GM23338 (cell line): ENCODE measurements at regions not wholly inside any gene's neighbourhood (a gene's known extent, or its start where the extent isn't known, plus 50 kb on each side); places are given as distances from the start of the nearest gene placed in this dataset.

Experiments
- ATAC-seq: fragments of 200-7000 bp; cut with Tn5 transposase; 3 replicates; pipeline ENCODE4 v1.9.1; 2020
- DNase-seq: peaks from one replicate; pipeline ENCODE4 v3.0.0-alpha.2; 2015; ENCODE audit warnings: low spot score
- H2AFZ ChIP-seq: fragments of 200-600 bp; sonication (generic); 2 replicates; pipeline ENCODE4 v1.8.0; 2016; ENCODE audit warnings: antibody characterized with exemption, mild to moderate bottlenecking, moderate library complexity
- H3F3A ChIP-seq: fragments of 200-600 bp; sonication (generic); replicated peaks from 2 replicates; pipeline ENCODE4 v1.8.0; 2017; ENCODE audit warnings: antibody characterized with exemption, mixed run types, low read depth
- H3K27ac ChIP-seq: fragments of 200-600 bp; sonication (generic); 2 replicates; pipeline ENCODE4 v1.6.1; 2016; ENCODE audit warnings: low read depth
- H3K27me3 ChIP-seq: fragments of 200-600 bp; sonication (generic); 2 replicates; pipeline ENCODE4 v1.8.0; 2016; ENCODE audit warnings: mild to moderate bottlenecking, mixed run types, moderate library complexity; ENCODE audit not compliant: insufficient read depth
- H3K36me3 ChIP-seq: fragments of 200-600 bp; sonication (generic); 2 replicates; pipeline ENCODE4 v1.8.0; 2016; ENCODE audit warnings: mild to moderate bottlenecking; ENCODE audit not compliant: insufficient read depth
- H3K4me1 ChIP-seq: fragments of 200-600 bp; sonication (generic); 2 replicates; pipeline ENCODE4 v1.8.0; 2016; ENCODE audit warnings: mild to moderate bottlenecking, moderate library complexity; ENCODE audit not compliant: insufficient read depth
- H3K4me2 ChIP-seq: fragments of 200-600 bp; sonication (generic); 2 replicates; pipeline ENCODE4 v1.7.1; 2017; ENCODE audit warnings: mixed run types
- H3K4me3 ChIP-seq: fragments of 200-600 bp; sonication (generic); 2 replicates; pipeline ENCODE4 v1.6.1; 2016; ENCODE audit warnings: mixed run types
- H3K79me2 ChIP-seq: fragments of 200-600 bp; sonication (generic); replicated peaks from 2 replicates; pipeline ENCODE4 v1.8.0; 2017; ENCODE audit warnings: mild to moderate bottlenecking; ENCODE audit not compliant: insufficient read depth
- H3K9me2 ChIP-seq: fragments of 200-600 bp; sonication (generic); 2 replicates; pipeline ENCODE4 v1.8.0; 2017; ENCODE audit not compliant: insufficient read depth
- H4K20me1 ChIP-seq: fragments of 200-600 bp; sonication (generic); replicated peaks from 2 replicates; pipeline ENCODE4 v1.8.0; 2017; ENCODE audit warnings: mild to moderate bottlenecking; ENCODE audit not compliant: insufficient read depth
- H3K27ac Mint-ChIP-seq: 2 replicates; pipeline ENCODE4 v1.8.0; 2020; ENCODE audit warnings: inconsistent platforms, mild to moderate bottlenecking, moderate library complexity, mixed read lengths
- H3K27me3 Mint-ChIP-seq: 3 replicates; pipeline ENCODE4 v1.8.0; 2022; ENCODE audit warnings: low read depth, mild to moderate bottlenecking, moderate library complexity, mixed read lengths, inconsistent platforms; ENCODE audit not compliant: insufficient read depth, poor library complexity
- H3K36me3 Mint-ChIP-seq: 3 replicates; pipeline ENCODE4 v1.8.0; 2021; ENCODE audit warnings: low read depth, mild to moderate bottlenecking, inconsistent platforms, moderate library complexity, mixed read lengths
- H3K4me1 Mint-ChIP-seq: 3 replicates; pipeline ENCODE4 v1.8.0; 2020; ENCODE audit warnings: mild to moderate bottlenecking, inconsistent platforms, mixed read lengths
- H3K4me3 Mint-ChIP-seq: 3 replicates; pipeline ENCODE4 v1.8.0; 2021; ENCODE audit warnings: moderate library complexity, mild to moderate bottlenecking, inconsistent platforms, mixed read lengths
- H3K9me3 Mint-ChIP-seq: 3 replicates; pipeline ENCODE4 v1.8.0; 2020; ENCODE audit warnings: moderate library complexity, mild to moderate bottlenecking, inconsistent platforms, mixed read lengths
- CREB1 ChIP-seq: fragments of 250-450 bp; sonication (Bioruptor Pico); IDR thresholded peaks from 2 replicates; pipeline ENCODE4 v1.5.0; 2020; ENCODE audit warnings: low read depth, mild to moderate bottlenecking, moderate library complexity
- NANOG ChIP-seq: IDR thresholded peaks from 2 replicates; pipeline ENCODE4 v1.6.1; 2016; ENCODE audit warnings: antibody characterized with exemption, borderline replicate concordance
- ZNF331 ChIP-seq: fragments of 250-450 bp; sonication (Bioruptor Pico); IDR thresholded peaks from 2 replicates; pipeline ENCODE4 v1.5.0; 2020; ENCODE audit warnings: low read depth, mild to moderate bottlenecking, moderate library complexity
- TF ChIP-seq, protein P1 (sequence below), 2 experiments: fragments of 200-600 bp in 1 of 2; sonication (generic) in 1 of 2; conservative IDR thresholded peaks; 2 replicates each; pipeline versions ENCODE4 v1.5.1 to v1.6.1; 2016 to 2017; ENCODE audit warnings: antibody characterized with exemption in 2 of 2, low read depth in 2 of 2, mild to moderate bottlenecking in 2 of 2, moderate library complexity in 1 of 2
- TF ChIP-seq, protein P2 (sequence below): fragments of 250-450 bp; sonication (Bioruptor Pico); IDR thresholded peaks from 2 replicates; pipeline ENCODE4 v1.5.0; 2020; ENCODE audit warnings: mild to moderate bottlenecking, moderate library complexity

GRCh38 chr5:71891856-71892255 is 172.8 kb downstream of the CARTPT start:
- H2AFZ ChIP-seq: 0 out of 2 replicates have a peak overlapping the region, but pooled peaks have one; percentile 24
- no peaks in the 10 kb centered on the region for H3K4me1 ChIP-seq
- H3K27me3 ChIP-seq: no peaks in the 10 kb centered on the region
- peaks cover 16% of the 10 kb centered on the region for H3K9me2 ChIP-seq
- TF ChIP-seq NANOG (no peak), CREB1 (CRISPR knock-in tag) (no peak), ZNF331 (CRISPR knock-in tag) (no peak)
- TF ChIP-seq, protein P1, sequence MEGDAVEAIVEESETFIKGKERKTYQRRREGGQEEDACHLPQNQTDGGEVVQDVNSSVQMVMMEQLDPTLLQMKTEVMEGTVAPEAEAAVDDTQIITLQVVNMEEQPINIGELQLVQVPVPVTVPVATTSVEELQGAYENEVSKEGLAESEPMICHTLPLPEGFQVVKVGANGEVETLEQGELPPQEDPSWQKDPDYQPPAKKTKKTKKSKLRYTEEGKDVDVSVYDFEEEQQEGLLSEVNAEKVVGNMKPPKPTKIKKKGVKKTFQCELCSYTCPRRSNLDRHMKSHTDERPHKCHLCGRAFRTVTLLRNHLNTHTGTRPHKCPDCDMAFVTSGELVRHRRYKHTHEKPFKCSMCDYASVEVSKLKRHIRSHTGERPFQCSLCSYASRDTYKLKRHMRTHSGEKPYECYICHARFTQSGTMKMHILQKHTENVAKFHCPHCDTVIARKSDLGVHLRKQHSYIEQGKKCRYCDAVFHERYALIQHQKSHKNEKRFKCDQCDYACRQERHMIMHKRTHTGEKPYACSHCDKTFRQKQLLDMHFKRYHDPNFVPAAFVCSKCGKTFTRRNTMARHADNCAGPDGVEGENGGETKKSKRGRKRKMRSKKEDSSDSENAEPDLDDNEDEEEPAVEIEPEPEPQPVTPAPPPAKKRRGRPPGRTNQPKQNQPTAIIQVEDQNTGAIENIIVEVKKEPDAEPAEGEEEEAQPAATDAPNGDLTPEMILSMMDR (conservative IDR thresholded peaks at IDR 0.05; ENCODE audit: low read depth in 2 of 2): no peak
- TF ChIP-seq, protein P2, sequence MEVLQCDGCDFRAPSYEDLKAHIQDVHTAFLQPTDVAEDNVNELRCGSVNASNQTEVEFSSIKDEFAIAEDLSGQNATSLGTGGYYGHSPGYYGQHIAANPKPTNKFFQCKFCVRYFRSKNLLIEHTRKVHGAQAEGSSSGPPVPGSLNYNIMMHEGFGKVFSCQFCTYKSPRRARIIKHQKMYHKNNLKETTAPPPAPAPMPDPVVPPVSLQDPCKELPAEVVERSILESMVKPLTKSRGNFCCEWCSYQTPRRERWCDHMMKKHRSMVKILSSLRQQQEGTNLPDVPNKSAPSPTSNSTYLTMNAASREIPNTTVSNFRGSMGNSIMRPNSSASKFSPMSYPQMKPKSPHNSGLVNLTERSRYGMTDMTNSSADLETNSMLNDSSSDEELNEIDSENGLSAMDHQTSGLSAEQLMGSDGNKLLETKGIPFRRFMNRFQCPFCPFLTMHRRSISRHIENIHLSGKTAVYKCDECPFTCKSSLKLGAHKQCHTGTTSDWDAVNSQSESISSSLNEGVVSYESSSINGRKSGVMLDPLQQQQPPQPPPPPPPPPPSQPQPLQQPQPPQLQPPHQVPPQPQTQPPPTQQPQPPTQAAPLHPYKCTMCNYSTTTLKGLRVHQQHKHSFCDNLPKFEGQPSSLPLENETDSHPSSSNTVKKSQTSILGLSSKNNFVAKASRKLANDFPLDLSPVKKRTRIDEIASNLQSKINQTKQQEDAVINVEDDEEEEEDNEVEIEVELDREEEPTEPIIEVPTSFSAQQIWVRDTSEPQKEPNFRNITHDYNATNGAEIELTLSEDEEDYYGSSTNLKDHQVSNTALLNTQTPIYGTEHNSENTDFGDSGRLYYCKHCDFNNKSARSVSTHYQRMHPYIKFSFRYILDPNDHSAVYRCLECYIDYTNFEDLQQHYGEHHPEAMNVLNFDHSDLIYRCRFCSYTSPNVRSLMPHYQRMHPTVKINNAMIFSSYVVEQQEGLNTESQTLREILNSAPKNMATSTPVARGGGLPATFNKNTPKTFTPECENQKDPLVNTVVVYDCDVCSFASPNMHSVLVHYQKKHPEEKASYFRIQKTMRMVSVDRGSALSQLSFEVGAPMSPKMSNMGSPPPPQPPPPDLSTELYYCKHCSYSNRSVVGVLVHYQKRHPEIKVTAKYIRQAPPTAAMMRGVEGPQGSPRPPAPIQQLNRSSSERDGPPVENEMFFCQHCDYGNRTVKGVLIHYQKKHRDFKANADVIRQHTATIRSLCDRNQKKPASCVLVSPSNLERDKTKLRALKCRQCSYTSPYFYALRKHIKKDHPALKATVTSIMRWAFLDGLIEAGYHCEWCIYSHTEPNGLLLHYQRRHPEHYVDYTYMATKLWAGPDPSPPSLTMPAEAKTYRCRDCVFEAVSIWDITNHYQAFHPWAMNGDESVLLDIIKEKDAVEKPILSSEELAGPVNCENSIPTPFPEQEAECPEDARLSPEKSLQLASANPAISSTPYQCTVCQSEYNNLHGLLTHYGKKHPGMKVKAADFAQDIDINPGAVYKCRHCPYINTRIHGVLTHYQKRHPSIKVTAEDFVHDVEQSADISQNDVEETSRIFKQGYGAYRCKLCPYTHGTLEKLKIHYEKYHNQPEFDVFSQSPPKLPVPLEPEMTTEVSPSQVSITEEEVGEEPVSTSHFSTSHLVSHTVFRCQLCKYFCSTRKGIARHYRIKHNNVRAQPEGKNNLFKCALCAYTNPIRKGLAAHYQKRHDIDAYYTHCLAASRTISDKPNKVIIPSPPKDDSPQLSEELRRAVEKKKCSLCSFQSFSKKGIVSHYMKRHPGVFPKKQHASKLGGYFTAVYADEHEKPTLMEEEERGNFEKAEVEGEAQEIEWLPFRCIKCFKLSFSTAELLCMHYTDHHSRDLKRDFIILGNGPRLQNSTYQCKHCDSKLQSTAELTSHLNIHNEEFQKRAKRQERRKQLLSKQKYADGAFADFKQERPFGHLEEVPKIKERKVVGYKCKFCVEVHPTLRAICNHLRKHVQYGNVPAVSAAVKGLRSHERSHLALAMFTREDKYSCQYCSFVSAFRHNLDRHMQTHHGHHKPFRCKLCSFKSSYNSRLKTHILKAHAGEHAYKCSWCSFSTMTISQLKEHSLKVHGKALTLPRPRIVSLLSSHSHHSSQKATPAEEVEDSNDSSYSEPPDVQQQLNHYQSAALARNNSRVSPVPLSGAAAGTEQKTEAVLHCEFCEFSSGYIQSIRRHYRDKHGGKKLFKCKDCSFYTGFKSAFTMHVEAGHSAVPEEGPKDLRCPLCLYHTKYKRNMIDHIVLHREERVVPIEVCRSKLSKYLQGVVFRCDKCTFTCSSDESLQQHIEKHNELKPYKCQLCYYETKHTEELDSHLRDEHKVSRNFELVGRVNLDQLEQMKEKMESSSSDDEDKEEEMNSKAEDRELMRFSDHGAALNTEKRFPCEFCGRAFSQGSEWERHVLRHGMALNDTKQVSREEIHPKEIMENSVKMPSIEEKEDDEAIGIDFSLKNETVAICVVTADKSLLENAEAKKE: 0 out of 2 replicates have a peak, but pooled peaks have one; percentile 25
- H3K36me3 ChIP-seq: no peaks in the 10 kb centered on the region
- ATAC-seq: peak; percentile 78
- no peak overlapping the region for H3K4me3 ChIP-seq
- peak; percentile 32 for DNase-seq
- H4K20me1 ChIP-seq: no peaks in the 10 kb centered on the region
- Mint-ChIP-seq H3K27ac (no peak overlapping the region), H3K9me3 (peaks cover 5% of the 10 kb centered on the region; the same call in 1 of the 3 replicates), H3K27me3 (peaks cover 7% of the 10 kb centered on the region), H3K4me1 (peaks cover 15% of the 10 kb centered on the region), H3K4me3 (no peak overlapping the region), H3K36me3 (no peaks in the 10 kb centered on the region)
- no peak overlapping the region for H3K4me2 ChIP-seq
- no peak overlapping the region for H3K27ac ChIP-seq
- H3F3A ChIP-seq: no peaks in the 10 kb centered on the region
- H3K79me2 ChIP-seq: no peaks in the 10 kb centered on the region
